ENCODE measurements at regions not wholly inside any gene's neighbourhood (a gene's known extent, or its start where the extent isn't known, plus 50 kb on each side); places are given as distances from the start of the nearest gene placed in this dataset.

- TF ChIP-seq NR1H2 (CRISPR knock-in tag; IDR thresholded peaks at IDR 0.05) = no peak
- no peak for TF ChIP-seq OVOL2 (CRISPR knock-in tag; IDR thresholded peaks at IDR 0.05; ENCODE audit: borderline replicate concordance)
- TF ChIP-seq ZSCAN18 (CRISPR knock-in tag; IDR thresholded peaks at IDR 0.05) = no peak
- no peak for TF ChIP-seq ATF2 (CRISPR knock-in tag; IDR thresholded peaks at IDR 0.05; ENCODE audit: borderline replicate concordance, low read depth)
- no peak for TF ChIP-seq ELF4 (CRISPR knock-in tag; IDR thresholded peaks at IDR 0.05; ENCODE audit: low read depth)
- no peak for TF ChIP-seq EMX1 (CRISPR knock-in tag; IDR thresholded peaks at IDR 0.05)
- no peak for TF ChIP-seq TEAD4 (CRISPR knock-in tag; IDR thresholded peaks at IDR 0.05)
- TF ChIP-seq KAT7 (CRISPR knock-in tag; IDR thresholded peaks at IDR 0.05; ENCODE audit: borderline replicate concordance) = no peak
- no peak for TF ChIP-seq IRF1 (CRISPR knock-in tag; IDR thresholded peaks at IDR 0.05)
- TF ChIP-seq GTF2I (CRISPR knock-in tag; conservative IDR thresholded peaks at IDR 0.05) = no peak
- no peak for TF ChIP-seq GABPB1 (CRISPR knock-in tag; IDR thresholded peaks at IDR 0.05)
- TF ChIP-seq TCF7 (CRISPR knock-in tag; IDR thresholded peaks at IDR 0.05; ENCODE audit: low read depth) = no peak
- no peak for TF ChIP-seq ZNF121 (CRISPR knock-in tag; IDR thresholded peaks at IDR 0.05)
- no peak for TF ChIP-seq ZNF263 (CRISPR knock-in tag; IDR thresholded peaks at IDR 0.05; ENCODE audit: low read depth)
- TF ChIP-seq STAT6 (CRISPR knock-in tag; conservative IDR thresholded peaks at IDR 0.05; ENCODE audit: low read depth) = no peak
- no peak for TF ChIP-seq USF2 (CRISPR knock-in tag; IDR thresholded peaks at IDR 0.05)
- TF ChIP-seq FOXP1 (CRISPR knock-in tag; IDR thresholded peaks at IDR 0.05; ENCODE audit: borderline replicate concordance) = no peak
- TF ChIP-seq ZBTB21 (CRISPR knock-in tag; IDR thresholded peaks at IDR 0.05; ENCODE audit: borderline replicate concordance) = no peak
- H3K27me3 Mint-ChIP-seq (ENCODE audit: low read depth) = no peaks in the 10 kb centered on the region
- ATAC-seq = no peak
These were observed 262.6 kb downstream of the TBL1XR1 start for GRCh38 chr3:176934698-176935097.

GRCh38 chr3:176933704-176934103 lies 263.6 kb downstream of the TBL1XR1 start:
- CTCF ChIA-PET = interaction anchor here (0.6 kb wide), 1 partner anchor 29 kb away, joined by 3 read pairs; no protein-coding TSS in a partner anchor
- Mint-ChIP-seq H3K27me3 (ENCODE audit: low read depth) (no peaks in the 10 kb centered on the region), H3K27ac (no peak overlapping the region)

More at GRCh38 chr3:176934698-176935097, 262.6 kb downstream of the TBL1XR1 start:
- Mint-ChIP-seq H3K36me3 (no peaks in the 10 kb centered on the region), H3K4me1 (peaks cover 13% of the 10 kb centered on the region), H3K9me3 (peaks cover 5% of the 10 kb centered on the region), H3K4me3 (no peak overlapping the region), H3K27ac (no peak overlapping the region)
- no peak for DNase-seq (ENCODE audit: low spot score)
- CTCF ChIA-PET = no interaction called here
- POLR2A ChIA-PET = no interaction called here

More at GRCh38 chr3:176933704-176934103, 263.6 kb downstream of the TBL1XR1 start:
- ATAC-seq (no peak), DNase-seq (ENCODE audit: low spot score) (no peak)
- POLR2A ChIA-PET = no interaction called here
- Mint-ChIP-seq H3K4me1 (peaks cover 10% of the 10 kb centered on the region), H3K9me3 (peaks cover 5% of the 10 kb centered on the region), H3K4me3 (no peak overlapping the region), H3K36me3 (no peaks in the 10 kb centered on the region)
- TF ChIP-seq FOXP4 (CRISPR knock-in tag; IDR thresholded peaks at IDR 0.05) (no peak), EMX1 (CRISPR knock-in tag; IDR thresholded peaks at IDR 0.05) (no peak), ATF6 (CRISPR knock-in tag; IDR thresholded peaks at IDR 0.05) (no peak), TP53 (CRISPR knock-in tag; IDR thresholded peaks at IDR 0.05) (no peak), HMGA2 (CRISPR knock-in tag; IDR thresholded peaks at IDR 0.05) (no peak), NFATC4 (CRISPR knock-in tag; IDR thresholded peaks at IDR 0.05) (no peak)

All from WTC11 (cell line).